ENCODE measurements at regions not wholly inside any gene's neighbourhood (a gene's known extent, or its start where the extent isn't known, plus 50 kb on each side); places are given as distances from the start of the nearest gene placed in this dataset.

GRCh38 chr7:9835199-9835598, 1138.5 kb upstream of the PHF14 start:
- Histone ChIP-seq H2AK5ac (ENCODE audit: low read length) (no peak overlapping the region), H3K9ac (ENCODE audit: low read length) (no peak overlapping the region), H3K27me3 (ENCODE audit: insufficient read depth, low read length, poor library complexity) (no peaks in the 10 kb centered on the region), H3K4me3 (ENCODE audit: low read length) (no peak overlapping the region), H3K27ac (ENCODE audit: low read depth, low read length) (no peak overlapping the region), H3K79me2 (ENCODE audit: control insufficient read depth, insufficient read depth, low read length) (no peaks in the 10 kb centered on the region), H3K18ac (ENCODE audit: low read length) (no peak overlapping the region), H3K56ac (ENCODE audit: low read length) (no peak overlapping the region), H2BK15ac (replicated peaks; ENCODE audit: low read depth) (no peak overlapping the region), H3K23ac (ENCODE audit: low read length) (no peak overlapping the region), H2BK120ac (ENCODE audit: low read depth, low read length) (no peak overlapping the region), H3K79me1 (ENCODE audit: low read length) (no peaks in the 10 kb centered on the region), H4K5ac (ENCODE audit: low read length) (no peak overlapping the region), H3K4me2 (ENCODE audit: low read length) (no peak overlapping the region), H2BK5ac (ENCODE audit: low read length) (no peak overlapping the region), H3K4me1 (ENCODE audit: control insufficient read depth, low read depth, low read length) (no peaks in the 10 kb centered on the region), H4K8ac (ENCODE audit: low read depth, low read length) (no peak overlapping the region), H3K36me3 (ENCODE audit: control insufficient read depth, insufficient read depth, low read length) (no peaks in the 10 kb centered on the region), H3K4ac (ENCODE audit: low read depth, low read length) (no peak overlapping the region)
- no CpG with 5 or more reads among the region's 3 CpGs for WGBS (ENCODE audit: extremely low coverage, insufficient coverage, low lambda C conversion rate)
- no peak for DNase-seq

GRCh38 chr7:9836671-9837070, 1137.0 kb upstream of the PHF14 start:
- no peak overlapping the region for H3K4me2 ChIP-seq (ENCODE audit: low read length)
- H3K79me2 ChIP-seq (ENCODE audit: control insufficient read depth, insufficient read depth, low read length): no peaks in the 10 kb centered on the region
- no peak overlapping the region for H3K4me3 ChIP-seq (ENCODE audit: low read length)
- no peaks in the 10 kb centered on the region for H3K27me3 ChIP-seq (ENCODE audit: insufficient read depth, low read length, poor library complexity)
- no peak overlapping the region for H3K18ac ChIP-seq (ENCODE audit: low read length)
- H3K79me1 ChIP-seq (ENCODE audit: low read length): no peaks in the 10 kb centered on the region
- H3K23ac ChIP-seq (ENCODE audit: low read length): no peak overlapping the region
- no peak overlapping the region for H2BK5ac ChIP-seq (ENCODE audit: low read length)
- H4K5ac ChIP-seq (ENCODE audit: low read length): no peak overlapping the region
- DNase-seq: no peak
- H4K8ac ChIP-seq (ENCODE audit: low read depth, low read length): no peak overlapping the region
- H3K9ac ChIP-seq (ENCODE audit: low read length): no peak overlapping the region
- no CpG with 5 or more reads among the region's 1 CpG for WGBS (ENCODE audit: extremely low coverage, insufficient coverage, low lambda C conversion rate)
- H2AK5ac ChIP-seq (ENCODE audit: low read length): no peak overlapping the region
- no peak overlapping the region for H3K56ac ChIP-seq (ENCODE audit: low read length)
- H2BK15ac ChIP-seq (replicated peaks; ENCODE audit: low read depth): no peak overlapping the region
- no peak overlapping the region for H3K4ac ChIP-seq (ENCODE audit: low read depth, low read length)
- no peaks in the 10 kb centered on the region for H3K36me3 ChIP-seq (ENCODE audit: control insufficient read depth, insufficient read depth, low read length)
- H3K27ac ChIP-seq (ENCODE audit: low read depth, low read length): no peak overlapping the region
- no peaks in the 10 kb centered on the region for H3K4me1 ChIP-seq (ENCODE audit: control insufficient read depth, low read depth, low read length)
- no peak overlapping the region for H2BK120ac ChIP-seq (ENCODE audit: low read depth, low read length)

GRCh38 chr7:9842301-9842700, 1131.4 kb upstream of the PHF14 start:
- Histone ChIP-seq H3K4ac (ENCODE audit: low read depth, low read length) (no peak overlapping the region), H2AK5ac (ENCODE audit: low read length) (no peak overlapping the region), H3K79me2 (ENCODE audit: control insufficient read depth, insufficient read depth, low read length) (no peaks in the 10 kb centered on the region), H2BK5ac (ENCODE audit: low read length) (no peak overlapping the region), H2BK120ac (ENCODE audit: low read depth, low read length) (no peak overlapping the region), H3K9ac (ENCODE audit: low read length) (no peak overlapping the region), H3K18ac (ENCODE audit: low read length) (no peak overlapping the region), H3K4me2 (ENCODE audit: low read length) (no peak overlapping the region), H3K23ac (ENCODE audit: low read length) (no peak overlapping the region), H3K4me1 (ENCODE audit: control insufficient read depth, low read depth, low read length) (no peaks in the 10 kb centered on the region), H4K5ac (ENCODE audit: low read length) (no peak overlapping the region), H3K27me3 (ENCODE audit: insufficient read depth, low read length, poor library complexity) (no peaks in the 10 kb centered on the region), H4K8ac (ENCODE audit: low read depth, low read length) (no peak overlapping the region), H3K79me1 (ENCODE audit: low read length) (no peaks in the 10 kb centered on the region), H3K56ac (ENCODE audit: low read length) (no peak overlapping the region), H3K4me3 (ENCODE audit: low read length) (no peak overlapping the region), H3K27ac (ENCODE audit: low read depth, low read length) (no peak overlapping the region), H3K36me3 (ENCODE audit: control insufficient read depth, insufficient read depth, low read length) (no peaks in the 10 kb centered on the region), H2BK15ac (replicated peaks; ENCODE audit: low read depth) (no peak overlapping the region)
- no peak for DNase-seq
- WGBS (ENCODE audit: extremely low coverage, insufficient coverage, low lambda C conversion rate): no CpG with 5 or more reads among the region's 2 CpGs

- Histone ChIP-seq H2AK5ac (ENCODE audit: low read length) (no peak overlapping the region), H2BK5ac (ENCODE audit: low read length) (no peak overlapping the region), H3K9ac (ENCODE audit: low read length) (no peak overlapping the region), H3K27me3 (ENCODE audit: insufficient read depth, low read length, poor library complexity) (no peaks in the 10 kb centered on the region), H4K8ac (ENCODE audit: low read depth, low read length) (no peak overlapping the region), H3K4me2 (ENCODE audit: low read length) (no peak overlapping the region), H2BK120ac (ENCODE audit: low read depth, low read length) (no peak overlapping the region), H3K4me3 (ENCODE audit: low read length) (no peak overlapping the region), H3K4me1 (ENCODE audit: control insufficient read depth, low read depth, low read length) (no peaks in the 10 kb centered on the region), H4K5ac (ENCODE audit: low read length) (no peak overlapping the region), H3K23ac (ENCODE audit: low read length) (no peak overlapping the region), H3K56ac (ENCODE audit: low read length) (no peak overlapping the region), H3K79me1 (ENCODE audit: low read length) (no peaks in the 10 kb centered on the region), H3K36me3 (ENCODE audit: control insufficient read depth, insufficient read depth, low read length) (no peaks in the 10 kb centered on the region), H3K18ac (ENCODE audit: low read length) (no peak overlapping the region), H3K4ac (ENCODE audit: low read depth, low read length) (no peak overlapping the region), H3K27ac (ENCODE audit: low read depth, low read length) (no peak overlapping the region), H2BK15ac (replicated peaks; ENCODE audit: low read depth) (no peak overlapping the region), H3K79me2 (ENCODE audit: control insufficient read depth, insufficient read depth, low read length) (no peaks in the 10 kb centered on the region)
- DNase-seq: no peak
- WGBS (ENCODE audit: extremely low coverage, insufficient coverage, low lambda C conversion rate): no CpG with 5 or more reads among the region's 3 CpGs
Observed at GRCh38 chr7:9846902-9847301, 1126.8 kb upstream of the PHF14 start.

GRCh38 chr7:9854605-9855004, 1119.1 kb upstream of the PHF14 start:
- Histone ChIP-seq H3K4me2 (ENCODE audit: low read length) (no peak overlapping the region), H3K4me3 (ENCODE audit: low read length) (no peak overlapping the region), H4K8ac (ENCODE audit: low read depth, low read length) (no peak overlapping the region), H3K4me1 (ENCODE audit: control insufficient read depth, low read depth, low read length) (no peaks in the 10 kb centered on the region), H3K27me3 (ENCODE audit: insufficient read depth, low read length, poor library complexity) (no peaks in the 10 kb centered on the region), H2BK120ac (ENCODE audit: low read depth, low read length) (no peak overlapping the region), H3K56ac (ENCODE audit: low read length) (no peak overlapping the region), H3K4ac (ENCODE audit: low read depth, low read length) (no peak overlapping the region), H3K36me3 (ENCODE audit: control insufficient read depth, insufficient read depth, low read length) (no peaks in the 10 kb centered on the region), H2AK5ac (ENCODE audit: low read length) (no peak overlapping the region), H3K9ac (ENCODE audit: low read length) (no peak overlapping the region), H3K79me2 (ENCODE audit: control insufficient read depth, insufficient read depth, low read length) (no peaks in the 10 kb centered on the region), H2BK5ac (ENCODE audit: low read length) (no peak overlapping the region), H2BK15ac (replicated peaks; ENCODE audit: low read depth) (no peak overlapping the region), H3K27ac (ENCODE audit: low read depth, low read length) (no peak overlapping the region), H4K5ac (ENCODE audit: low read length) (no peak overlapping the region), H3K18ac (ENCODE audit: low read length) (no peak overlapping the region), H3K23ac (ENCODE audit: low read length) (no peak overlapping the region), H3K79me1 (ENCODE audit: low read length) (no peaks in the 10 kb centered on the region)
- WGBS (ENCODE audit: extremely low coverage, insufficient coverage, low lambda C conversion rate): no CpG with 5 or more reads among the region's 2 CpGs
- no peak for DNase-seq

- Histone ChIP-seq H2BK15ac (replicated peaks; ENCODE audit: low read depth) (no peak overlapping the region), H3K27me3 (ENCODE audit: insufficient read depth, low read length, poor library complexity) (no peaks in the 10 kb centered on the region), H3K9ac (ENCODE audit: low read length) (no peak overlapping the region), H3K4me1 (ENCODE audit: control insufficient read depth, low read depth, low read length) (no peaks in the 10 kb centered on the region), H3K18ac (ENCODE audit: low read length) (no peak overlapping the region), H3K4ac (ENCODE audit: low read depth, low read length) (no peak overlapping the region), H2BK5ac (ENCODE audit: low read length) (no peak overlapping the region), H3K4me2 (ENCODE audit: low read length) (no peak overlapping the region), H2AK5ac (ENCODE audit: low read length) (no peak overlapping the region), H3K79me1 (ENCODE audit: low read length) (no peaks in the 10 kb centered on the region), H3K56ac (ENCODE audit: low read length) (no peak overlapping the region), H3K27ac (ENCODE audit: low read depth, low read length) (no peak overlapping the region), H2BK120ac (ENCODE audit: low read depth, low read length) (no peak overlapping the region), H3K79me2 (ENCODE audit: control insufficient read depth, insufficient read depth, low read length) (no peaks in the 10 kb centered on the region), H4K8ac (ENCODE audit: low read depth, low read length) (no peak overlapping the region), H3K4me3 (ENCODE audit: low read length) (no peak overlapping the region), H3K23ac (ENCODE audit: low read length) (no peak overlapping the region), H3K36me3 (ENCODE audit: control insufficient read depth, insufficient read depth, low read length) (no peaks in the 10 kb centered on the region), H4K5ac (ENCODE audit: low read length) (no peak overlapping the region)
- no peak for DNase-seq
- no CpG with 5 or more reads among the region's 1 CpG for whole genome bisulfite sequencing (ENCODE audit: extremely low coverage, insufficient coverage, low lambda C conversion rate)
Observed at GRCh38 chr7:9856668-9857067, 1117.0 kb upstream of the PHF14 start.
